ENCODE measurements at regions not wholly inside any gene's neighbourhood (a gene's known extent, or its start where the extent isn't known, plus 50 kb on each side); places are given as distances from the start of the nearest gene placed in this dataset.

GRCh38 chr14:64639340-64639821 lies 64.8 kb upstream of the PLEKHG3 start:
- Histone ChIP-seq H3K9ac (ENCODE audit: low read length) (no peak overlapping the region), H3K79me2 (ENCODE audit: low read length) (no peaks in the 10 kb centered on the region), H3K36me3 (replicated peaks; ENCODE audit: insufficient read depth, low read length) (no peaks in the 10 kb centered on the region), H3K9me3 (replicated peaks; ENCODE audit: insufficient read depth, low read length) (no peaks in the 10 kb centered on the region), H3K4me1 (ENCODE audit: low read length) (no peaks in the 10 kb centered on the region), H2AFZ (ENCODE audit: low read length) (no peak overlapping the region), H3K27ac (ENCODE audit: low read length) (no peak overlapping the region), H3K4me2 (ENCODE audit: low read depth, low read length) (no peak overlapping the region), H3K4me3 (ENCODE audit: low read length) (no peak overlapping the region), H3F3A (ENCODE audit: insufficient read depth, low read length) (peaks cover 3% of the 10 kb centered on the region; the same call in 1 of the 2 replicates), H3K27me3 (replicated peaks; ENCODE audit: insufficient read depth, low read length) (no peaks in the 10 kb centered on the region), H3K9me2 (replicated peaks; ENCODE audit: insufficient read depth, low read length) (no peaks in the 10 kb centered on the region), H4K20me1 (ENCODE audit: insufficient read depth, low read length) (no peaks in the 10 kb centered on the region)
- TF ChIP-seq EZH2phosphoT487 (IDR thresholded peaks at IDR 0.05; ENCODE audit: low read length), result no peak
- no peak for TF ChIP-seq EZH2 (optimal IDR thresholded peaks at IDR 0.05; ENCODE audit: low read depth, low read length)
- TF ChIP-seq, protein P1, sequence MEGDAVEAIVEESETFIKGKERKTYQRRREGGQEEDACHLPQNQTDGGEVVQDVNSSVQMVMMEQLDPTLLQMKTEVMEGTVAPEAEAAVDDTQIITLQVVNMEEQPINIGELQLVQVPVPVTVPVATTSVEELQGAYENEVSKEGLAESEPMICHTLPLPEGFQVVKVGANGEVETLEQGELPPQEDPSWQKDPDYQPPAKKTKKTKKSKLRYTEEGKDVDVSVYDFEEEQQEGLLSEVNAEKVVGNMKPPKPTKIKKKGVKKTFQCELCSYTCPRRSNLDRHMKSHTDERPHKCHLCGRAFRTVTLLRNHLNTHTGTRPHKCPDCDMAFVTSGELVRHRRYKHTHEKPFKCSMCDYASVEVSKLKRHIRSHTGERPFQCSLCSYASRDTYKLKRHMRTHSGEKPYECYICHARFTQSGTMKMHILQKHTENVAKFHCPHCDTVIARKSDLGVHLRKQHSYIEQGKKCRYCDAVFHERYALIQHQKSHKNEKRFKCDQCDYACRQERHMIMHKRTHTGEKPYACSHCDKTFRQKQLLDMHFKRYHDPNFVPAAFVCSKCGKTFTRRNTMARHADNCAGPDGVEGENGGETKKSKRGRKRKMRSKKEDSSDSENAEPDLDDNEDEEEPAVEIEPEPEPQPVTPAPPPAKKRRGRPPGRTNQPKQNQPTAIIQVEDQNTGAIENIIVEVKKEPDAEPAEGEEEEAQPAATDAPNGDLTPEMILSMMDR (IDR thresholded peaks at IDR 0.05; ENCODE audit: low read length), result no peak
- DNase-seq, result peak; percentile 52

DNA sequence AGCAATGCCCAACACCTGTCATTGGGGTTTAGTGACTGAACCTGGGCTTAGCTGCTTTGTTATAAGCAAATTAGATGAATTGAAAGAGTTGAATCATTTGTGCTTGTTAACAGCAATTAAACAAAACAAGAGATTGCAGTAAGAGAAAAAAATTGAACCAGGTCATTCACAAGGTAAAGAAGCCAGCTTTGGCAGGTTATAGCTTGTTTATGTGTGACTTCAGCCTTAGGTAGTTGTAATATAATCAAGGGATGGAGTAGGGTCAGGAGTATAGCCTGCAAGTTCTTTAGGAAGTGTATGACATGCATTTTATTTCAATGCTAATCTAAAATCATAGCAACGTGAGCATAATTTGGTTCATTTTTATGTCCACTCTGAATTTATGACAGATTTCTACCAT lies 63.4 kb upstream of the PLEKHG3 start:
- Histone ChIP-seq H3K79me2 (ENCODE audit: low read length) (no peaks in the 10 kb centered on the region), H3K27ac (ENCODE audit: low read length) (no peak overlapping the region), H3K4me2 (ENCODE audit: low read depth, low read length) (no peak overlapping the region), H3K36me3 (replicated peaks; ENCODE audit: insufficient read depth, low read length) (no peaks in the 10 kb centered on the region), H3K9me2 (replicated peaks; ENCODE audit: insufficient read depth, low read length) (no peaks in the 10 kb centered on the region), H3K4me3 (ENCODE audit: low read length) (no peak overlapping the region), H3K27me3 (replicated peaks; ENCODE audit: insufficient read depth, low read length) (no peaks in the 10 kb centered on the region), H3K4me1 (ENCODE audit: low read length) (no peaks in the 10 kb centered on the region), H4K20me1 (ENCODE audit: insufficient read depth, low read length) (no peaks in the 10 kb centered on the region), H2AFZ (ENCODE audit: low read length) (no peak overlapping the region), H3F3A (ENCODE audit: insufficient read depth, low read length) (peaks cover 3% of the 10 kb centered on the region; the same call in 1 of the 2 replicates), H3K9ac (ENCODE audit: low read length) (no peak overlapping the region), H3K9me3 (replicated peaks; ENCODE audit: insufficient read depth, low read length) (no peaks in the 10 kb centered on the region)
- TF ChIP-seq, protein P1 (IDR thresholded peaks at IDR 0.05; ENCODE audit: low read length), result no peak
- TF ChIP-seq EZH2phosphoT487 (IDR thresholded peaks at IDR 0.05; ENCODE audit: low read length) (no peak), EZH2 (optimal IDR thresholded peaks at IDR 0.05; ENCODE audit: low read depth, low read length) (no peak)
- DNase-seq, result no peak

DNA sequence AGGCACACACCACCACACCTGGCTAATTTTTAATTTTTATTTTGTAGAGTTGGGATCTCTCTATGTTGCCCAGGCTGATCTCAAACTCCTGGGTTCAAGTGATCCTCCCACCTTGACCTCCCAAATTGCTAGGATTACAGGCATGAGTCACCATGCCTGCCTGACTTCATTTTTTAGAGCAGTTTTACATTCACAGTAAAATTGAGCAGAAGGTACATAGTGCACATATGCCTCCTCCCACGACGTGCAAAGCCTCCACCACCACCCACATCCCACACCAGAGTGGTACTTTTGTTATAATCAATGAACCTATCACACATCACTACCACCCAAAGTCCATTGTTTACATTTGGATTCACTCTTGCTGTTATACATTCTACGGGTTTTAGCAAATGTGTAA lies 62.5 kb upstream of the PLEKHG3 start:
- no peak for DNase-seq
- Histone ChIP-seq H3K27ac (ENCODE audit: low read length) (no peak overlapping the region), H3F3A (ENCODE audit: insufficient read depth, low read length) (peaks cover 3% of the 10 kb centered on the region; the same call in 1 of the 2 replicates), H3K9ac (ENCODE audit: low read length) (no peak overlapping the region), H3K9me2 (replicated peaks; ENCODE audit: insufficient read depth, low read length) (no peaks in the 10 kb centered on the region), H3K79me2 (ENCODE audit: low read length) (no peaks in the 10 kb centered on the region), H2AFZ (ENCODE audit: low read length) (no peak overlapping the region), H3K4me2 (ENCODE audit: low read depth, low read length) (no peak overlapping the region), H3K36me3 (replicated peaks; ENCODE audit: insufficient read depth, low read length) (no peaks in the 10 kb centered on the region), H3K9me3 (replicated peaks; ENCODE audit: insufficient read depth, low read length) (no peaks in the 10 kb centered on the region), H3K4me3 (ENCODE audit: low read length) (no peak overlapping the region), H3K4me1 (ENCODE audit: low read length) (no peaks in the 10 kb centered on the region), H4K20me1 (ENCODE audit: insufficient read depth, low read length) (no peaks in the 10 kb centered on the region), H3K27me3 (replicated peaks; ENCODE audit: insufficient read depth, low read length) (no peaks in the 10 kb centered on the region)
- TF ChIP-seq, protein P1 (IDR thresholded peaks at IDR 0.05; ENCODE audit: low read length), result no peak
- TF ChIP-seq EZH2phosphoT487 (IDR thresholded peaks at IDR 0.05; ENCODE audit: low read length) (no peak), EZH2 (optimal IDR thresholded peaks at IDR 0.05; ENCODE audit: low read depth, low read length) (no peak)

Measured in MM.1S (cell line).